Fibroblast of mammary gland (primary cell): ENCODE measurements at regions not wholly inside any gene's neighbourhood (a gene's known extent, or its start where the extent isn't known, plus 50 kb on each side); places are given as distances from the start of the nearest gene placed in this dataset.

Source experiments
- DNase-seq: peaks from one replicate; pipeline ENCODE4 v3.0.0-alpha.2; 2010; ENCODE audit warnings: low read depth
- H3K4me3 ChIP-seq: 2 replicates; pipeline ENCODE4 v1.5.1; 2011; ENCODE audit warnings: low read depth, mild to moderate bottlenecking, low read length, moderate library complexity; ENCODE audit not compliant: control insufficient read depth
- TF ChIP-seq, protein P1 (sequence below): conservative IDR thresholded peaks from 2 replicates; pipeline ENCODE4 v1.5.1; 2011; ENCODE audit warnings: low read depth, low read length, inconsistent platforms; ENCODE audit not compliant: control insufficient read depth, insufficient read depth

DNA sequence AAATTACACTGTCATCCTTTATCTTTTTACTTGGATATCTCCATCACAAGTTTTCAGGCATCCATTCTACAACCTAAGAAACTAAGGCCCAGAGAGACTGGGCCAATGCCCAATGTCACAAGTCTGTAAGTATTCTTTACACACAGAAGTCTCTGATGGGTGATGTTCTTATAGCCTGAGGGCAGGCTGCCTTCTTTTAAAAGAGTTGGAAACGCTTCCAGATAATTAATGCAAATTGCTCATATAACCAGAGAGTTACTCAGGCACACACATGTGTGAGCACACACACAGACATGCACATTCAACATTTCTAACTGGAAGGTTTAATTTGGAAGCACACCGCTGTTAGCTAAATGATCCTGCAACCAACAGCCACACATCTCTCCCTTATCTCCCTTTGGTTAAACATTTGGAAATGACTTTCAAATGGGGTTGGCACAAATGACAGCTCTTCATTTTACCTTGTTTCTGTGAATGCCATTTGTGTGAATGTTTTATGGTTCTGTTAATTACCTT is 160.8 kb upstream of the TMPO start:
- TF ChIP-seq, protein P1, sequence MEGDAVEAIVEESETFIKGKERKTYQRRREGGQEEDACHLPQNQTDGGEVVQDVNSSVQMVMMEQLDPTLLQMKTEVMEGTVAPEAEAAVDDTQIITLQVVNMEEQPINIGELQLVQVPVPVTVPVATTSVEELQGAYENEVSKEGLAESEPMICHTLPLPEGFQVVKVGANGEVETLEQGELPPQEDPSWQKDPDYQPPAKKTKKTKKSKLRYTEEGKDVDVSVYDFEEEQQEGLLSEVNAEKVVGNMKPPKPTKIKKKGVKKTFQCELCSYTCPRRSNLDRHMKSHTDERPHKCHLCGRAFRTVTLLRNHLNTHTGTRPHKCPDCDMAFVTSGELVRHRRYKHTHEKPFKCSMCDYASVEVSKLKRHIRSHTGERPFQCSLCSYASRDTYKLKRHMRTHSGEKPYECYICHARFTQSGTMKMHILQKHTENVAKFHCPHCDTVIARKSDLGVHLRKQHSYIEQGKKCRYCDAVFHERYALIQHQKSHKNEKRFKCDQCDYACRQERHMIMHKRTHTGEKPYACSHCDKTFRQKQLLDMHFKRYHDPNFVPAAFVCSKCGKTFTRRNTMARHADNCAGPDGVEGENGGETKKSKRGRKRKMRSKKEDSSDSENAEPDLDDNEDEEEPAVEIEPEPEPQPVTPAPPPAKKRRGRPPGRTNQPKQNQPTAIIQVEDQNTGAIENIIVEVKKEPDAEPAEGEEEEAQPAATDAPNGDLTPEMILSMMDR = no peak

GRCh38 chr12:98355322-98355721 is 160.1 kb upstream of the TMPO start:
- DNase-seq = peak; percentile 27
- TF ChIP-seq, protein P1 = no peak
- H3K4me3 ChIP-seq = no peak overlapping the region

More for the DNA sequence above, 160.8 kb upstream of the TMPO start:
- H3K4me3 ChIP-seq = no peak overlapping the region
- no peak for DNase-seq

GRCh38 chr12:98355933-98356332 is 159.5 kb upstream of the TMPO start:
- no peak overlapping the region for H3K4me3 ChIP-seq
- TF ChIP-seq, protein P1 = no peak
- no peak for DNase-seq

GRCh38 chr12:98358144-98358543 is 157.2 kb upstream of the TMPO start:
- no peak for DNase-seq
- TF ChIP-seq, protein P1 = no peak
- H3K4me3 ChIP-seq = no peak overlapping the region

GRCh38 chr12:98359856-98360255 is 155.5 kb upstream of the TMPO start:
- no peak for DNase-seq

GRCh38 chr12:98360401-98360800 is 155.0 kb upstream of the TMPO start:
- TF ChIP-seq, protein P1 = no peak
- H3K4me3 ChIP-seq = no peak overlapping the region
- no peak for DNase-seq

More at GRCh38 chr12:98359856-98360255, 155.5 kb upstream of the TMPO start:
- H3K4me3 ChIP-seq = no peak overlapping the region
- TF ChIP-seq, protein P1 = no peak

- TF ChIP-seq, protein P1 = no peak
- DNase-seq = no peak
- no peak overlapping the region for H3K4me3 ChIP-seq
These were observed 145.8 kb upstream of the TMPO start for GRCh38 chr12:98369581-98369980.
